PC-9 (cell line): ENCODE measurements at regions not wholly inside any gene's neighbourhood (a gene's known extent, or its start where the extent isn't known, plus 50 kb on each side); places are given as distances from the start of the nearest gene placed in this dataset.

Source experiments
- CTCF ChIP-seq: fragments of 200-600 bp; sonication (generic); conservative IDR thresholded peaks from 2 replicates; pipeline ENCODE4 v1.6.1; 2017; ENCODE audit warnings: mixed run types, antibody characterized with exemption, mild to moderate bottlenecking, moderate library complexity
- EZH2 ChIP-seq: fragments of 200-600 bp; sonication (generic); IDR thresholded peaks from 2 replicates; pipeline ENCODE4 v1.8.0; 2017; ENCODE audit warnings: antibody characterized with exemption, low read depth

GRCh38 chr5:62948301-62948700 is 369.7 kb downstream of the LRRC70 start:
- TF ChIP-seq CTCF (no peak), EZH2 (no peak)
